HL-60 (cell line): ENCODE measurements at regions not wholly inside any gene's neighbourhood (a gene's known extent, or its start where the extent isn't known, plus 50 kb on each side); places are given as distances from the start of the nearest gene placed in this dataset.

Experiments
- DNase-seq, 2 experiments: peaks; one replicate each; pipeline ENCODE4 v3.0.0-alpha.2; 2010 to 2020; ENCODE audit warnings: low read depth in 1 of 2, low spot score in 1 of 2
- H3K27ac ChIP-seq: fragments of 250-450 bp; sonication (Bioruptor Pico); replicated peaks from 2 replicates; pipeline ENCODE4 v1.5.1; 2020; ENCODE audit warnings: mild to moderate bottlenecking, moderate library complexity
- H3K27me3 ChIP-seq: fragments of 250-450 bp; sonication (Bioruptor Pico); 2 replicates; pipeline ENCODE4 v1.5.1; 2021; ENCODE audit warnings: mild to moderate bottlenecking, moderate library complexity; ENCODE audit not compliant: insufficient read depth, poor library complexity, severe bottlenecking
- H3K4me3 ChIP-seq: replicated peaks from 2 replicates; pipeline ENCODE4 v1.5.1; 2011; ENCODE audit warnings: mild to moderate bottlenecking, control low read depth, low read length; ENCODE audit not compliant: insufficient read depth
- GABPA ChIP-seq: IDR thresholded peaks from 2 replicates; pipeline ENCODE4 v1.6.1; 2012; ENCODE audit warnings: low read depth
- POLR2AphosphoS5 ChIP-seq: IDR thresholded peaks from 2 replicates; pipeline ENCODE4 v1.6.1; 2012; ENCODE audit warnings: low read depth
- SPI1 ChIP-seq: IDR thresholded peaks from 2 replicates; pipeline ENCODE4 v1.6.1; 2012; ENCODE audit warnings: low read depth, mild to moderate bottlenecking, borderline replicate concordance
- TF ChIP-seq, protein P1 (sequence below): IDR thresholded peaks from one replicate; pipeline ENCODE4 v1.5.1; 2011; ENCODE audit warnings: low read length, control low read depth, inconsistent platforms; ENCODE audit not compliant: insufficient read depth
- TF ChIP-seq, protein P2 (sequence below): IDR thresholded peaks from 2 replicates; pipeline ENCODE4 v1.6.1; 2012; ENCODE audit warnings: low read depth; ENCODE audit not compliant: insufficient replicate concordance

DNA sequence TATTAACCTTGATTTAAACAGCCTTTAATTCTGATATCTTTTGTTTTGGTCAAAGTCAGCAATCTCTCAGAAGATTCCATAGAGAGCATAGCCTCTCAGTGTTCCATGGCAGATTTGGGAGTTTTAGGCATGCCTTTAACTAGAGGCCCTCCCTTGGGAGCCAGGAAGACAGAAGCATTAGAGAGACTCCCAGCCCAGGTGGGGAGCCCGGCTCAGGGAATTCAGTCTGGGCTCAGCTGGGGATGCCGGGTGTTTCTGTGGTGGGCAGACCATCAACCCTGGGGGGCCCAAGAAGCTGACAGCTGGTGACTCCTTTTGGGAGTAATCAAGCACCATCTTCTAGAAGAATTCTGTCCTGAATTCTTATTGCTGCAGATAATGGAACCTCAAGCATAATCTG, 99.7 kb upstream of the CELF4 start:
- TF ChIP-seq GABPA (no peak), SPI1 (no peak)
- TF ChIP-seq, protein P1, sequence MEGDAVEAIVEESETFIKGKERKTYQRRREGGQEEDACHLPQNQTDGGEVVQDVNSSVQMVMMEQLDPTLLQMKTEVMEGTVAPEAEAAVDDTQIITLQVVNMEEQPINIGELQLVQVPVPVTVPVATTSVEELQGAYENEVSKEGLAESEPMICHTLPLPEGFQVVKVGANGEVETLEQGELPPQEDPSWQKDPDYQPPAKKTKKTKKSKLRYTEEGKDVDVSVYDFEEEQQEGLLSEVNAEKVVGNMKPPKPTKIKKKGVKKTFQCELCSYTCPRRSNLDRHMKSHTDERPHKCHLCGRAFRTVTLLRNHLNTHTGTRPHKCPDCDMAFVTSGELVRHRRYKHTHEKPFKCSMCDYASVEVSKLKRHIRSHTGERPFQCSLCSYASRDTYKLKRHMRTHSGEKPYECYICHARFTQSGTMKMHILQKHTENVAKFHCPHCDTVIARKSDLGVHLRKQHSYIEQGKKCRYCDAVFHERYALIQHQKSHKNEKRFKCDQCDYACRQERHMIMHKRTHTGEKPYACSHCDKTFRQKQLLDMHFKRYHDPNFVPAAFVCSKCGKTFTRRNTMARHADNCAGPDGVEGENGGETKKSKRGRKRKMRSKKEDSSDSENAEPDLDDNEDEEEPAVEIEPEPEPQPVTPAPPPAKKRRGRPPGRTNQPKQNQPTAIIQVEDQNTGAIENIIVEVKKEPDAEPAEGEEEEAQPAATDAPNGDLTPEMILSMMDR = no peak
- DNase-seq = no peak
- H3K27ac ChIP-seq = no peak overlapping the region
- no peak overlapping the region for H3K4me3 ChIP-seq
- H3K27me3 ChIP-seq = no peaks in the 10 kb centered on the region

DNA sequence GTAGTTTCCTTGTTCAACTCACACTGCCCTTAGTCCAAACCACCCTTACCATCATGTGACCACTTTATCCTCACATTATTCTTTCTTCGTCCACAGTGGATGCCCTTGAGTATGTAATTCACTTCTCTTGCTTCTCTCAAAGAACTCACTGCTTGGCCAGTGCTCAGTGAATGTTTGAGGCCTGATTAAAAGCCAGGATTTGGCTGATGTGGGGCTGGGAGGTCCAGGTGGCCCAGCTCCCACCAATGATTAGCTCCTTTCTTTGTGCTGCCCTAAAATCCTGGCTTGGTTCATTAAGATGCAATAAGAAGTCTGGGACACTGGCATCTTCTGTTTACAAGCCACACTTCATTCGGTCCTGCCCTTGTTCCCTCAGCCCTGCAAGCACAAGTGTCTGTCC, 97.8 kb upstream of the CELF4 start:
- no peak for DNase-seq
- TF ChIP-seq SPI1 (no peak), POLR2AphosphoS5 (no peak), GABPA (no peak)
- TF ChIP-seq, protein P1 = no peak
- TF ChIP-seq, protein P2, sequence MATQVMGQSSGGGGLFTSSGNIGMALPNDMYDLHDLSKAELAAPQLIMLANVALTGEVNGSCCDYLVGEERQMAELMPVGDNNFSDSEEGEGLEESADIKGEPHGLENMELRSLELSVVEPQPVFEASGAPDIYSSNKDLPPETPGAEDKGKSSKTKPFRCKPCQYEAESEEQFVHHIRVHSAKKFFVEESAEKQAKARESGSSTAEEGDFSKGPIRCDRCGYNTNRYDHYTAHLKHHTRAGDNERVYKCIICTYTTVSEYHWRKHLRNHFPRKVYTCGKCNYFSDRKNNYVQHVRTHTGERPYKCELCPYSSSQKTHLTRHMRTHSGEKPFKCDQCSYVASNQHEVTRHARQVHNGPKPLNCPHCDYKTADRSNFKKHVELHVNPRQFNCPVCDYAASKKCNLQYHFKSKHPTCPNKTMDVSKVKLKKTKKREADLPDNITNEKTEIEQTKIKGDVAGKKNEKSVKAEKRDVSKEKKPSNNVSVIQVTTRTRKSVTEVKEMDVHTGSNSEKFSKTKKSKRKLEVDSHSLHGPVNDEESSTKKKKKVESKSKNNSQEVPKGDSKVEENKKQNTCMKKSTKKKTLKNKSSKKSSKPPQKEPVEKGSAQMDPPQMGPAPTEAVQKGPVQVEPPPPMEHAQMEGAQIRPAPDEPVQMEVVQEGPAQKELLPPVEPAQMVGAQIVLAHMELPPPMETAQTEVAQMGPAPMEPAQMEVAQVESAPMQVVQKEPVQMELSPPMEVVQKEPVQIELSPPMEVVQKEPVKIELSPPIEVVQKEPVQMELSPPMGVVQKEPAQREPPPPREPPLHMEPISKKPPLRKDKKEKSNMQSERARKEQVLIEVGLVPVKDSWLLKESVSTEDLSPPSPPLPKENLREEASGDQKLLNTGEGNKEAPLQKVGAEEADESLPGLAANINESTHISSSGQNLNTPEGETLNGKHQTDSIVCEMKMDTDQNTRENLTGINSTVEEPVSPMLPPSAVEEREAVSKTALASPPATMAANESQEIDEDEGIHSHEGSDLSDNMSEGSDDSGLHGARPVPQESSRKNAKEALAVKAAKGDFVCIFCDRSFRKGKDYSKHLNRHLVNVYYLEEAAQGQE = no peak
- Histone ChIP-seq H3K27me3 (no peaks in the 10 kb centered on the region), H3K27ac (no peak overlapping the region), H3K4me3 (no peak overlapping the region)

DNA sequence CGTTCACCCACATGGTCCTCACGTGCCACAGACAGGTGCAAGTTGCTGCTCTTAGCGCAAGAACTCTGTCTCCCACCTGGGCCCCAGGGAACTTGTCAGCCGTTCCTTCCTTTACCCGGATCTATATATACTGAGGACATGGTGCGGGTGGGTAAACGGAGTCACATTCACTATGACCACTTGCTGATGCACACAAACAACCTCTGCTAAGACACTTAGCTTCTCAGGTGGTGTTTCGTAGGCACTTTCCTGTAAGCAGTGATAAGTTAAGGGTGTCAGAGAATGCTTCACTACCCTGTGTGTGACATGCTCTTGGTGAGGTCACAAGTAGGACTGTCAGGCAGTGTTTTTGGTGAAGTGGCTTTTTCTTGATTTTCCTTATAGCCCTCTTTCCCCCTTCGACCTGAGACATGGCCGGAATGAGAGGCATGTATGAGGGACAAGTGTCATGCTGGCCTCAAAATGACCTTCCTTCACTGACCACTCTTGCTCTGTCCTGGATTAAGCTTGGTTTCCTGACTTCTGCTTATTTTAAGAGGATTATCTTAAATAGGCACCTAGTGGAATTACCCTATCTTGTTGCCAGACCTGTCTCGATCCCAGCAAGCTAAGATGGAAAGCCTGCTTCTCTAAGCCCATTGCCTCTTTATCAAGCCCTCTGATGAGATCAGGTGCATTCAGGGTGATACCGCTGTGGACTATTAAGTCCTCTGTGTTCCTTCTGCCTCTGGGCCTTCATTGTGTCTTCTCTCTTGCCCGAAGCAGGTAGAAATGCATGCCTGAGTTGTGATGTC, 97.1 kb upstream of the CELF4 start:
- TF ChIP-seq SPI1 (no peak), POLR2AphosphoS5 (no peak), GABPA (no peak)
- TF ChIP-seq, protein P1 = no peak
- TF ChIP-seq, protein P2 = no peak
- DNase-seq = no peak

DNA sequence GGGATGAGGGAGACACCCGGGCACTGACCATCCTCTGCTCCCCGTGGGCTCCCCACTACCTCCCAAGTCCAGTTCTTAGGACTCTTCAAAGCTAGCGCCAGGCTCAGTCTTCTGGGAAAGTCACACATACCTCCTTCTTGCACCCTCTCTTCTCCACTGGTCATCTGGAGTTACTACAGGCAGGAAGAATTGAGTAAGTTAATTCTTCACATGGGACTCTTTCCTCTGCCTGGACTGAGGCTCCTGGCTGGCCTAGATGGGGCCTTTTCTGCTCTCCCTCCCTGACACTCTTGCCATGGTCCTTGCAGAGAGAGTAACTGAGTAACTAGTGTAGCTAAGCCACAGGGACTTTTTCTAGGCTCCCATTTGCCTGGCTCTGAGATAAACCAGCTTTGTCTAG, 96.5 kb upstream of the CELF4 start:
- DNase-seq = no peak
- H3K4me3 ChIP-seq = no peak overlapping the region
- H3K27me3 ChIP-seq = no peaks in the 10 kb centered on the region
- TF ChIP-seq SPI1 (no peak), GABPA (no peak), POLR2AphosphoS5 (no peak)
- TF ChIP-seq, protein P2 = no peak
- TF ChIP-seq, protein P1 = no peak
- H3K27ac ChIP-seq = no peak overlapping the region

More for the DNA sequence above, 97.1 kb upstream of the CELF4 start:
- H3K4me3 ChIP-seq = no peak overlapping the region
- no peak overlapping the region for H3K27ac ChIP-seq
- H3K27me3 ChIP-seq = no peaks in the 10 kb centered on the region
